ENCODE measurements at regions not wholly inside any gene's neighbourhood (a gene's known extent, or its start where the extent isn't known, plus 50 kb on each side); places are given as distances from the start of the nearest gene placed in this dataset.

DNA sequence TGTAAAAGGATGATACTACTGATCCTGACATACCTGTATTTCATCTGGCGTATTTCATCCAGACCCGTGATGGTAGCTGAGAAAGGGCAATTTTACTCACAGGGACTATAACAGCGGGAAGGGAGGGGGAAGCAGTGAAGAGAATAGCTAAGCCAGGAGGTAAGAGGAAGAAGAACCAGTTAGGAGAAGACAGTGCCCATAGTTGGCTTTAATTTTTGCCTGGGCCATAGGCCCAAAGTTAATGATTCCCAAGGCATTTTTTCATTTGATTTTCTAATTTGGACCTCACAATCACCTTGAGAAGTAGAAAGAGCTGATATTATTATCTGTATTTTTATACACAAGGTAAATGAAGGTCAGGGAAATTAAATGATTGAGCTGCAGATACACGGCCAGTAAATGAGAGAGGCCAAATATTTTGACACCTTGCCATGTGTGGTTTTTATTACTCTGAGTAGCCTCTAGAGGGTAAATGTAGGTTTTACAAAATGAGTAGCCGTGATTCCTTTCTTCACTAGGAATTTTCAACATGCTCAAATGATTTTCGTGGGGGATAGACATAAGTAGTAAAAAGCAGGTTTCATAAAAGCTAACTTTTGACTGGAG is 382.2 kb downstream of the FUT8 start:
- DNase-seq: no peak

DNA sequence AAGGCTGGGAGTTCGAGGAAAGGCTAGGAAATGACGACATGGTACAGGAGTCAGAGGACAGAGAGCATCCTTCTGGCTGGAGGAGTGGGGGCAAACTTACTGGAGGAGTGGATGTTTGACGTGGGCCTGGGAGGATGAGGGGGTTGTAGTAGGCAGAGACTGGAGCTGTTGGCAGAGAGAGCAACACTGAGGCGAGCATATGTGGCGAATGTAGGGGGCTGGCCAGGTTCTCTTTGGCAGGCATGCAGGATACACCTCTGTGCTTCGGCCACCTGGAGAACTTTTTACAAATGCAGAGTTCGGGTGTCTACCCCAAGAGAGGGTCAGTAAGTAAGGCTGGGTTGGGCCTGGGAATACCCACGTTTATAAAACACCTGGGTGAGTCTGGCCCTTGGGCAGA is 385.7 kb downstream of the FUT8 start:
- no peak for DNase-seq

DNA sequence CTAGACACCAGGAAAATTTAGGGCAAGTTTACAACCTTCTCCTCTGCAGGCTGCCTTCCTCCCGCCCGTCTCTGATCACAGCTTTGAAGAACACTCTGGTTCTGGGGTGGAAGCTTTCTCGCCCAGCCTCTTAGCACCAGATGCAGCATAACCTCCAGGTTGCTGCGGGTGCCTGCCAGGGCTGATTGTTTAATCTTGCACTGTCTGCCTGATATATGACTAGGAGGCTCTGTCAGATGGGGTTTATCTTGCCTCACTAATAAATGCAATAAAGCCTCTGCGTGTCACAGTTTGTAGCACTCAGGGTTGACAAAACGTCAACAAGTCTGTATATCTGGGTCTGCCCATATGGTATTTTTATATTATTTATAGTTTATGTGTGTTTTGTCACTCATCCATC is 388.2 kb downstream of the FUT8 start:
- DNase-seq: no peak

DNA sequence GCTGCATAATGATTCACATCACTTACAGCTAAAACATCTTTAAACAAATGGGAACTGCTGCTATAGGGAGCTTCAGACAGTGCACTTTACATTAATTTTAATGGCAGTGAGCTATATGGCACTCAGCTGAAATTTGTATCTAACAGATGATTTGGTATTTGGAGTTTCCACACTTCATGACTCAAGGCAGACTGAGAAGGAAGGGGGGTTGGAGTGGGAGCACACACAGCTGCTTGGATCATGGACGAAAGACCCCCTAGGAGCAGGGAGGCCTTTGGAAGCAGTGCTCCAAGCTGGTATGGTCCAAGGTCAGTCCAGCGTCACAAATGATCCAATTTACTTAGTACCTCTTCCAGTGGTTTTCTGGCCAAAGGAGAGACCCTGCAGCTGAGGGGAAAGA is 389.7 kb downstream of the FUT8 start:
- DNase-seq: no peak

DNA sequence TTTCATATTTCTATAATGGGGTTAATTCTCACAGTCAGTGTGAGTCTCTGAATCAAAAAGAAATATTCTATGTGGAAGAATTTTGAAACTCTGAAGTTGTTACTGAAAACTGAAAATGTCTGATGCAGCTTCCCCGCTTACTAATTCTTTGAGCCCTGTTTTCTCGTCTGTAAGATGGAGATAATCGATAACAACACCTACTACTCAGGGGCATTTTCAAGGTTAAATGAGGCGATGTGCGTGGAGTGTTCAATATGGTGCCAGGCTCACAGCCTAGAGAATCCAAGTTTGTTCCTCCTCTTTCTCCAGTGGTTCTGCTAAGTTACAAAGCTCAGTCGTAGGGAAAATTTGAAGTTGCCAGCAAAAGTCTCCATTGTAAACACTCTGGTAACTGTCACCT is 391.4 kb downstream of the FUT8 start:
- DNase-seq: no peak

DNA sequence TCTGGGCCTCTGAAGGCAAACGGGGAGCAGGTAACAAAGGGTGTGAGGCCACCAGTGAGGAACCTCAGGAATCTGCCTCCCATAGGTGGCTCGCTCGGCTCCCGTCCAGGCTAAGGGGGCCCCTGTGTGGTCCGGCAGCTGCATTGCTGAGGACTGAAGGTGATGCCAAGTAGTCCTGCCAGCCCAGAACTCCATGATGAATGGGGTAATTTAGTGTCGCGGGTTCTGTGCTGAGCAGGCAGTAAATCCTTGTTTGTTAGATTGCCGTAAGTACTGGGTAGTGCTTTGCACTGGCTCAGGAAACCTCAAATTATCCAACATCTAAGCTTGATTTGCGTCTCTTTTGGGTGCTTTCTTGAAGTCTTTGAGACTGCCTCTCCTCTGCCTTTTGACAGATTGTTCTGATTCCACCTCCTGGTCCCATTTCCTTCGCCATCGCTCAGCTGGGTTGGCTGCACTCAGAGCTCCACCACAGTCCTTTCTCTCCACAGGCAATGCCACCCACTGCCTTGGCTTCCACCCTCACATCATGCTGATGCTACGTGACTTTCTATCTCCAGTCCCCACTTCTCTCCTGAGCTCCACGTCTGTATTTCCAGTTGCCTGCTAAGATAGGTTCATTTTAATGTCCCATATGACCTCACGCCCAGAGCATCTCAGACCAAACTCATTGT is 392.0 kb downstream of the FUT8 start:
- DNase-seq: no peak

DNA sequence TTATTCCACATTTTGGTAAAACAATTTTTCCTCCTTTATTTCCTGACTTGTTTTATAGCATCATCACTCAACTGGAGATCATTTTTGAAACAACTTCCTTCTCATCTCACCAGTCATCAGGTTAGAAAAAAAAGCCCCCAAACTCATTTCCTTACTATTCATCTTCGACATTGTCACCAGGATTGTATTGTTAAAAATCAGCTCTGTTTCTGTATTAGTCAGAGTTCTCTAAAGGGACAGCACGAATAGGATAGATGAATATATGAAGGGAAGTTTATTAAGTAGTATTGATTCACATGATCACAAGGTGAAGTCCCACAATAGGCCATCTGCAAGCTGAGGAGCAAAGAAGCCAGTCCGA is 392.6 kb downstream of the FUT8 start:
- DNase-seq: no peak

DNA sequence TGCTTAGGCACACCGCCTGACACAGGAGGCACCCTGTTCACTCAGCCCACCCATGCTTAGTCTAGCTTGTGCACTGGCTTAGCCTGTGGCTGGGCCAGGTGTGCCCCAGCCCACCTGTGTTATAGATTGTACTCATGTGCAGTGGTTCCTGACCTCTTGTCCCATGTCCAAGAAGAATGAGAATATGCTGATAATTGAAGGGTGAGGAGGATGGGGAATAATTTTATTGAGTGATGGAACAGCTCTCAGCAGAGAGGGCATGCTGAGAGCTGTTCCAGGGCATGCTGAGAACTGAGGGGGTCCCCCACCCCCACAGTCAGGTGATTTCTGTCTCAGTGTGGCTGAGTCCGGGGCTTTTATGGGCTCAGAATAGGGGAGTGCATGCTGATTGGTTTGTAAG is 395.9 kb downstream of the FUT8 start:
- DNase-seq: no peak

DNA sequence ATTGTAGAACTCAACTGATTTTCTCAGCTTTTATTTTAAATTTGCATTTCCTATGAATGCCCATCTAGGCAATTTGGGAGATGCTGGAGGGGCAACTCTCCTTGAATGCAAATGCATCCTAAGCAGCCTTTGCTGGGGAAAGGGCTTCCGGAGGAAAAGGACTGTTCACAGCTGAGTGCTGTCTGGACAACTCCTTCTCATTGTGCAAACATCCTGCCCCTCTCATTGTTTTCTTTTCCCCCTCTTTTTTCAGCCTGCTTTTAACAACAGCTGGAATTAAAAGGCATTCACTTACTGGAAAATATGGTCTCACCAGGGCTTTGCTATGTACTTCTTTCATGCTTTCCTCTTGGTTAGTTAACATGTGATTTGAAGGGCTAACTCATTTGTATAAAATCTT is 397.8 kb downstream of the FUT8 start:
- DNase-seq: peak; percentile 25

DNA sequence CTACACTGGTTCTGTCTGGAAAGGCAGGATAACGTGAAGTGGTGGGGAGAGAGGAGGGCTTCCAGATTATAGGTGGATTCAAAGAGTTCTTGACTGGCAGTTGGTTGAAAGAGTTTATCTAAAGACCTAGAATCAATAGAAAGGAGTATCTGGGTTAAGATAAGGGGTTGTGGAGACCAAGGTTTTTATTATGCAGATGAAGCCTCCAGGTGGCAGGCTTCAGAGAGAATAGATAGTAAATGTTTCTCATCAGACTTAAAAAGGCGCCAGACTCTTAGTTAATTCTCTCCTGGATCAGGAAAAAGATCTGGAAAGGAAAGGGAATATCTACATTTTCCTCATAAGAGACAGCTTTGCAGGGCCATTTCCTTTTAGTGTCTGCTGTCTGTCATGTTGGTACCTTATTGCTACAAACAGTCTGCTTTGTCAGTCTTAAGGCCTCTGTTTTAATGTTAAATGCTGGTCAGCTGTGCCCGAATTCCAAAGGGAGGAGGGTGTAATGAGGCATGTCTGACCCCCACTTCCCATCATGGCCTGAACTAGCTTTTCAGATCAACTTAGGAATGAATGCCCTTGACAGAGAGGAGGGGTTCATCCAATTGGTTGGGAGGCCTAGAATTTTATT is 401.3 kb downstream of the FUT8 start:
- no peak for DNase-seq

DNA sequence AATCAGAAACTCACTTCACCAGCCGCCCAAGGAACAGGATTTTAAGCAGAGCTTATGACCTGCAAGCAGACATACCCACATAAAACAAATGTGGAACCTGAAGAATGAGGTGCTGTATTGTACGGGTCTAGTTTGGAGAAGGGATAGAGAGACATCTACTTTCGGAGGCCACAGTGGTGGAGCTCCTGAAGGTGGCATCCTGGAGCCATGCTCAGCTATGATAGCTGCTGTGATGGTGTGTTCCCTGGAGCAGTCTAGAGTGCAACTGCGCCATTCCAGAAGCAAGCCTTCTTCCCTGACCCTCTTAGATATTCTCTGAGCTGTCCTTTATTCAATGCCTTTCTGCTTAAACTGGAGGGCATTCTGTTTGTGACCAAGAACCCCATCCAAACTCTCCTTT is 402.6 kb downstream of the FUT8 start:
- DNase-seq: no peak

DNA sequence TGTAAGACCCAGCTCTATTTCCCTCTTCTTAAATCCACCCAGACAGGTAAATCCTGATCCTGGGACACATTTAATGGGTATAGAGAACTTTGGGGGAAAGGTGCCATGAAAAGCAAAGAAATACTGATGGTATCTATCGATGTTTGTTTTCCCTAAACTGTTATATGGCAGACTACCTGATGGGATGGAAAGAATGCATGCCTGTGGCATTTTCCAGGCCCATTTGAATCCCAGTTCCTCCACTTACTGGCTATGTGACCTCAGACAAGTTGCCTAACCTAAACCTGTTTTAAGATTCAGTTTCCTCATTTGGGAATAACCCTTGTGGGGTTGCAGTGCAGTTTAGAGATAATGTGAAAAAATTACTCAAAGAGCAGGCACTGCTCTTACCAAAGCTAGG is 404.5 kb downstream of the FUT8 start:
- DNase-seq: no peak

DNA sequence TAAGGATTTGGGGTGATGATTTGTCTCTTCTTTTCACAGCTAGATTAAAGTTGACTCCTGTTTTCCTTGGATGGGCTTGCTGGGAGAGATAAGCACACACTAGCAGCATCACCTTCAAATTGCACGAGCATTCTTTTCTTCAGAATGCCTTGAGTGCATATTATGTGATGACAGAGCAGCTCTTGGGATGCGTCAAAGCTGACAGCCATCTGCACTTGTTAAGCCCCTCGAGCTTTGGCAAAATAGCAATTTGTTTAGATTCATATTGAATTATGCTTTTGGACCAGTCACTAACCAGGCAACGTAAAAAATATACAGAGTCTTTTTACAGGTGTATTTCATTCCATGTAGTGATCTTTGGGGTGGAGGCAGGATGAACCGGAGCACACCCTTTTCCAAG is 407.0 kb downstream of the FUT8 start:
- no peak for DNase-seq

DNA sequence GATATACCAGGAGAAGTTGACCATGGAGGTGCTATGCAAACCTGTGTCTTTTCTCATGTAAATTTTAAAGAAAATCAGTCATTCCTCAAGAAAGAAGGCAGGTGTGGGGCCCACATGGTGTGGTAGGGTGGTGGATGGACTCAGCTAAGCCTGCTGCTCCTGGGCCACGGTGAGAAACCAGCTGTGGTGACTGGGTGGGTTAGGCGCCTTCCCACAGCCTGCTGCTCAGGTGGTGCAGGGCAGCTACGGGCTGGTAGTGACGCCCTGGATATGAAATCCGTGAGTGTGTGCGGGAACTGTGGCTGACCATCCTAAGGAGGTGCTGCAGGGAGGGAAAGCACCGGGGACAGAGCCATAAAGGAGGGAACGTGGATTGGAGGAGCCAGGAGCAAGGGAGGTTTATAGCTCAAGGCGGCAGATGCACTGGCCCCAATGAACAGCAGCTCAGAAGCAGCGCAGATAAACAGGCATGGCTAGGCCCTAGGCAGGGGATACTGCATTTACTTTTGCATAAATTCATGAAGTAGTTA is 408.8 kb downstream of the FUT8 start:
- no peak for DNase-seq

DNA sequence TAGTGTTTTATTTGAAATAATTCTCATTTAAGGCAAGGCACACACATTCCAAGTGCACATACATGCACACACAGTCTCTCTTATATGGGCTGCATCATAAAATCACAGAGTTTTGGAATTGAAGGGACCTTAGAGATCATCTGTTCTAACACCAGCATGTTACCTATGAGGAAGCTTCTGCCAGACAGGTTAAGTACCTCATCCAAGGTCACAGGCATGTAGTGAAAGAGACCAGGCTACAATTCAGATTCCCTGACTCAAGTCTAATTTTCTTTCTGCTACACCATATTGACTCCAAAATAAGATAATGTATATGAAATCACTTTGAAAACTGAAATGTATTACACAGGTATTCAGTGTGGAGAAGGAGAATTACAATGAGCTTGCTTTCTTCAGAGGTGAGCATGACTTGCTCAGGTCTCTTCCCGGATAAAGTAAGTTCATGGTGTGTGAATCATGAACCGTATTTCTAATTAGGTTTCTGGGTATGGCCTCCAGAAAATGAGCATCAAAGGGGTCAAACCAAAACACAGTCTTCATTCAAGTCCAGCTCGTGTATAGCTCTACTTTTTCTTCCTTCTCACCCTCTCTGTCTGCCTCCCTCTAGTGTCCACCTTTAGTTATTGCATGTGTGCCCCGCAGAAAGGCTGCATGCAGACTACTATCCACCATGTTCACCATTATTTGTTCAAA is 411.9 kb downstream of the FUT8 start:
- peak; percentile 6 for DNase-seq

DNA sequence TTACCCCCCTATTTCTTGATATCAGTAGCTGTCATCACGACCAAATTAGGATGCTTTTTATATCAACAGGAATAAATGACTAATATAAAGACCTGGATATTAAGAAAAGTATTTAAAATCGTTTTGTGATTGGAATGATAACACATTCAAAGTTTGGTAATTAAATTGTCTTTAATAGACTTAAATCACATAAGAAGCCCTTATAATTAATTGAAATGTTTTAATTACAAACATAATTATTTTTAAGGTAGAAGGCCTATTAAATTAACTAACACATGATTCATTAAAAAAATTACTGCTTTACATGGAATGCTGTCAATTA is 412.4 kb downstream of the FUT8 start:
- DNase-seq: no peak

DNA sequence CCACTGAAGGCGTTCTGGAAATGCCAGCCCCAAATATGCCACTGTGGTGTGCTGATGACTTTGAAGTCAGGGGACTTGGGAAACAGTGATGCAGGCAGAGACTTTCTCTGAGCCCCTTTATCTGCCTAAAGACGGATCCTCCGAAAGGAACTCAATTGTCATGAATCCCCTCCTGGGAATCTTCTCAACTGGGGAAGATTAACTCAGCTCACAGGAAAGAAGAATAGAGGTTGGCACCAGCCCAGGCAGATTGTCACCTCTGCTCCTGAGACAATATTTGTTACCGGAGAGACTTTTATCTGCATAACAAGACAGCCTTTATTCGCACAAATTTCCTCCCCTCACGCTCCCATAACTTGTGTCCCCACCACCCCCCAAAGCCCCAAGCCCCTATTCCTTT is 414.4 kb downstream of the FUT8 start:
- DNase-seq: no peak

DNA sequence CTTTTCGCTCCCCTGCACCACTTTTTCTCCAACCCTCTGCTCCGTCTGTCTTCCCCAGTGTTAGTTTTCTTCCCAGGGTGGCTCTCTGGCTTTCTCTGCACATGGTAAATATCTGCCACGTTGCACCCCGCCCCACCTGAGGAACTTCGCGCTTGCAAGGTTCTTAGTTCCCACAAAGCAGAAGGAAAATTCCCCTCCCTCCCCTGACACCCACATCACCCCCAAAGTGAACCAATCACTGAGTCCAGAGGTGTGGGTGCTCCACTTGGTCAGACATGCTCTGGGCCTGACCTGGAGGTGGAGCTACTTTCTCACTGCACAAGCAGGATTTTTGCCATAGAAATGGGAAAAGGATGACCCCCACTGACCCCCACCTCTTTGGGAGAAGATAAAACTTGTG is 415.0 kb downstream of the FUT8 start:
- no peak for DNase-seq

DNA sequence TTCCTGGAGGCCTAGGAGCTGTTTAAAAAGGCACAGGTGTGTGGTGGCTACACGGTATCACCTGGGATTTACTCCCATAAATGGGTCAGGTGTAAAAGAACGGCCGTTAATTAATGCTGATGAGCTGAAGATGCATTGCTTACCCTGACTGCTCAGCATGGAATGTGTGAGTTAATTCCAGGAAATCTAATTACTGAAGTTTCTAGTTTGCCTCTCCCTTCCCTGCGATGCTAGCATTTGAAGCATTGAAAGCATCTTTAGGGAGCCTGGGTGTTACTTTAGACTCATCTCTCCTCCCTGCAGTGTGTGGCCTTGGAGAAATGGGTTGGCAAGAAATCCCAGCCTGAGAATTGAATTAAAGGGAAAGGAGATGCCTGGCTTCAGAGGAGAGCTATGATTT is 415.9 kb downstream of the FUT8 start:
- no peak for DNase-seq

DNA sequence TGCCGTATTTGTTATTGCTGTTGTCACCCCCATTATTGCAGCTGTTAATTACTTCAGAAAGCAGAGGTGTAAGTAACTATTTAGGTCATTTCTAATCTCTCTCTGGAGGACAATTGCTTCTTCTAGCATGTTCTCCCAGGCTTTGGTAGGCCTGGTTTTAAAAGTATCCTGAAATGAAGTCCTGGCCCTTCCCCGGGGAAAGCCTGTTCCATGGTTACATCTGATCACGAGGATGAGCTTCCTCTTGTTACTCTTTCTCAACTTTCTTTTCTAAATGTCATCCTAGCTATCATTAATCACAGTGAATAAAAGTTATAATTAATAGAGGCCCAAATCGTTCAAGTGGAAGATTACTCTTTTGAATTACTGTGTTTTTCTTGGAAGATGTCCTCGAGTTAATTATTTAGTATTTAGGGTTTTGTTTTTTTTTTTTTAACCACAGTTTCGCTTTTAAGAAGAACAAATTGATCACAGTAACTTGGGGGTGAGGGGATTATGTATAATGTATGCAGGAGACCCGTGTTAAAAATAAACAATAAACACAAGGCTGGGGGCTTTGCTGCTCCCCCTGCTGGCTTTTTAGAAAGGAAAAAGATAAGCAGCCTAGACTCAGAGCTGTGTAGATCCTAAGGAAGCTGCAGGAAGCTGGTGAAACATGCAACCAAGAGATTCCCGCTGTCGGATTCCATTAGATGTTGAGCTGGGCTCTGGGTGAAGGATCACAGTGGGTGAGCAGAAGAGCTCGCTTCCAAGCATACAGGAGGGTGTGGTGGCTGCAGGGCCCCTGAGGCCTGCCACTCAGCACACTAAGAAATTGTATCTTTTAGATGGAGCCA is 420.1 kb downstream of the FUT8 start:
- no peak for DNase-seq

DNA sequence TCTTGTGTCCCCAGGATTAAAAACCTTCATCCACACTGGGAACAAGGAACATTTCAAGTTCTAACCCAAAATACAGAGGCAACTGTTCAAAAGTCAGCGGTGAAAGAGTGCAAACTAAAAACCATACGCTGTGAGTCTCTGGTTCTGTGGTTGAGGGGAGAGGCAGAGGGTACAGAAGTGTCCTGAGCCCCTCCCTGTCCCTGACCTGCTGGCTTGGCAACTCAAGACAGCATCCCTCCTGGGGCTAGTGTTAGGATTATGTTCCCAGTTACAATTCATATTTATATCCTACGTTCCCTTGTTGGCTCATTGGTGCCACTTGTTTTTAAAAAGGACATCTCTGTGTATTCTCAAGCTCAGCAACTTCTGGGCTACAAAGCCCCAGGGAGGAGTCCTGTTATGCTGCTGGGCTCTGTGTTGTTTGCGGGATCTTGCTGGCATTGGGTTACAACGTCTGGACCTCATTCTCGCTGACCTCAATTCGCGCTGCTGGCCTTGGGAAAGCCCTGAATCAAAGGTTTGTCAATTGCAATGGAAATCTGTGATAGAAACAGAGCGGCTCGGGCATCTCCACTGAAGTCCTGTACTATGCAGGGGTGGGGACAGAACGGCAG is 420.8 kb downstream of the FUT8 start:
- no peak for DNase-seq

DNA sequence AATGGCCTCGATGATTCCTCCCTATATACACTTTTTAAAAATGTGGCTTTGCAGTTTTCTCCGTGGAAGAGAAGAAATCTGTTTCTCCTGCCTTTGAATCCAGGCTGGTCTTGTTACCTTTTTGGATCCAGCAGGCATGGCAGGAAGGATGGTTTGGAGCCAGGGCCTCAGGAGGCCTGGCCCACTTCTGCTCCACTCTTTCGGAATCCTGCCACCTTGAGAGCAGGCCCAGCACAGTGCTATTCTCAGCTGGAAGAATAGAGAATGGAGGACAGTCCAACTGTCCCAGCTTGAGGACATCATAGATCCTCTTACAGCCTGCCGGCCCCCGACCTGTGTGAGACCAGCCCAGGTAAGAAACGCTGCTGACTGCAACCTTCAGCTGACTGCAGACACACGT is 421.5 kb downstream of the FUT8 start:
- no peak for DNase-seq

DNA sequence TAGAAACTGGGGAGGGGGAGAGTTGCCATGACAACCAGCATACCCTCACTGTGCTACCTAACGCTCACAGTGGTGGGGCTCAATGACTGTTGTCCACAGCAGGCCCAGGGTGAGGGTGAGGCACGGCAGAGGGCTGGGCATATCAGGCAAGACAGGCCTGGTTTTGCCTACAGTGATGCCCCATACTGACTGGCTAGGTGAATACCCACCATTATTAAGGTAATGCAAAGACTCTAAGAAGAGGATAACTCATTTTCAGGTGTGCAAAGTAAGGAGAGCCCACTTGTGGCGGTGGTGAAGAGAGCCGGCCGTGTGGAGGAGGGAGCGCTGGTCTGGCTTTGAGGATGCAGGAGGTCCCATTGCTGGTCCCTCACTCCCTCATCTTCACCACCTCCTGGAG is 422.3 kb downstream of the FUT8 start:
- no peak for DNase-seq
